NCI-H510A treated with DMSO at 0.1 percent for 48 hours (cell line): ENCODE measurements at regions not wholly inside any gene's neighbourhood (a gene's known extent, or its start where the extent isn't known, plus 50 kb on each side); places are given as distances from the start of the nearest gene placed in this dataset.
"Not testable (repeated sequence)": the region's sequence is repeated elsewhere in the genome, so short reads cannot be mapped to it uniquely, and the experiment has no call there.

ENCODE experiments used
- DNase-seq: peaks from one replicate; lab custom pipeline; 2025; lab: John Stamatoyannopoulos, UW

GRCh38 chr4:115648786-115649185 is 535.4 kb upstream of the NDST4 start:
- no peak for DNase-seq

- DNase-seq = no peak
These were observed 515.9 kb upstream of the NDST4 start for GRCh38 chr4:115629270-115629669.

DNA sequence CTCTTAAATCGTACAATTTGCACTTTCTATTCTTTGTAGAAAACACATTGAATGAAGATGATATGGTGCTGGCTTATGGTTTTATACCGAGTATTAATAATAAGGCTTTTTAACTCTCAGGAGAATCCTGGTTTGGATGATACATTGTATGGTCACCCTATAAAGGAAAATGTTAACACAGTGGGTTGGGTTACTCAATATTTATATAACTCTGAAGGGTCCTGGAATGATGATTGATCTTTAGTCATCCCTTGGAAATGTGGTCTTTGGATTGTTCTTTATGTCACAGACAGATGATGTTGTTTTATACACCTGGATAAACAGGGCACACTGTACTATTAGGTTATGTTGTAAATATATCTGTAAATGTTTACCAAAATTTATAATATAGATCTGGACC is 496.2 kb upstream of the NDST4 start:
- no peak for DNase-seq

DNA sequence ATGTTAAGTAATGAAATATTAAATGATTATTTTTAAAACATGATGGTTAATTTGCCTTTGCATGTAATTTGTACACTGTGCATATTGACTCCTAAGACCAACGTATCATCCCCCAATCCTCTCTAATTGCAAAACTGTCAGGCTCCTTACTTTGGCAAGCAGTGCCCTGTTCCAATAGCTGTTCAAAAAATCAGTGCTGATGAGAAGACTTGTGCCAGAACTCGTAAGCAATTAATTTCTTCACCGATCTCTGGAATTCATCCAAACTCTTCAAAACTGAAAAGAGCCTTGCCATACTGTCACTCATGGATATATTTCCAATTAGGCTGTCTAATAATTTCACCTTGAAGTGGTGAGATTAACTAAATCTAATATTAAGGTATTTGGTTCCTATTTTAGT is 493.9 kb upstream of the NDST4 start:
- DNase-seq = no peak

DNA sequence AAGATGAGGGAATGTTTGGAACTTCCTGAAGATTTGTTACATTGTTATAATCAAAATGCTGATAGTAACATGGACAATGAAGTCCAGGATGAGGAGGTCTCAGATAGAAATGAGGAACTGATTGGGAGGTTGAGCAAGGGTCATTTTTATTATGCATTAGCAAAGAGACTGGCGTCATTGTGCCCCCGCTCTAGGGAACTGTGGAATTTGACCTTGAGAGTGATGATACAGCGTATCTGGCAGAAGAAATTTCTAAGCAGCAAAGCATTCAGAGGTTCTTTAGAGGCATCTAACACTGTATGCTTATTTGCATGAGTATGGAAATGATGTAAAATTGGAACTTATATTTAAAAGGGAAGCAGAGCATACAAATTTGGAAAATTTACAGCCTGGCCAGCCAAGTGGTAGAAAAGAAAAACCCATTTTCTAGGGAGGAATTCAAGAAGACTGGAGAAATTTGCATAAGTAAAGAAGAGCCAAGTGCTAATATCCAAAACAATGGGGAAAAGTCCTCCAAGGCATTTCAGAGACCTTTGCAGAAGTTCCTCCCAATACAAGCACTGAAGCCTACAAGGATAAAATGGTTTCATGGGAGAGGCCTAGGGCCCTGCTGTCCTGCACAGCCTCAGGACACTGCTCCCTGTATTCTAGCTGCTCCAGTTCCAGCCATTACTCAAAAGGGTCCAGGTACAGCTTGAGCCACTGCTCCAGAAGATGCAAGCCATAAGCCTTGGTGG is 483.0 kb upstream of the NDST4 start:
- DNase-seq = no peak

- no peak for DNase-seq
These were observed 467.5 kb upstream of the NDST4 start for GRCh38 chr4:115580901-115581300.

GRCh38 chr4:115575851-115576250 is 462.4 kb upstream of the NDST4 start:
- DNase-seq = no peak

GRCh38 chr4:115562506-115562905 is 449.1 kb upstream of the NDST4 start:
- no peak for DNase-seq

GRCh38 chr4:115548123-115548522 is 434.7 kb upstream of the NDST4 start:
- DNase-seq = no peak

DNA sequence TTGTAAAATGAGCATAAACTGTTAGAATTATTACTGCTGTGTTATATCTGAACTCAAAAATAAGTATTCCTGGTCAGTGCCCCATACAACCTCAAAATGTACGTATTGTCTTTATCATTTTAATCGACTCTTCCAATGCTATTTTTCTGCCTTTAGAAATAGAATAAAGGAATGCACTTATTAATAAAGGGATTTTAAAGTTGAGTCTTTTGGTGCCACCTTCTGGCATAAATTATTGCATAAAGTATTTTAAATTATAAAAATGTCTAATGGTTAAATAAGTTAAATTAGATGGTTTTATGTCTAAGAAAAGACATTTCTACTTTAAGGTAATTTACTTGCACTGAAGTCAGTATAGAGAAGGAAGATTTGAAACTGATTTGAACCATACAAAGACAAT is 424.0 kb upstream of the NDST4 start:
- DNase-seq = no peak

GRCh38 chr4:115529126-115529525 is 415.7 kb upstream of the NDST4 start:
- no peak for DNase-seq

GRCh38 chr4:115519476-115519875 is 406.1 kb upstream of the NDST4 start:
- DNase-seq = not testable (repeated sequence)

- DNase-seq = peak; percentile 32
These were observed 402.4 kb upstream of the NDST4 start for GRCh38 chr4:115515772-115516171.

DNA sequence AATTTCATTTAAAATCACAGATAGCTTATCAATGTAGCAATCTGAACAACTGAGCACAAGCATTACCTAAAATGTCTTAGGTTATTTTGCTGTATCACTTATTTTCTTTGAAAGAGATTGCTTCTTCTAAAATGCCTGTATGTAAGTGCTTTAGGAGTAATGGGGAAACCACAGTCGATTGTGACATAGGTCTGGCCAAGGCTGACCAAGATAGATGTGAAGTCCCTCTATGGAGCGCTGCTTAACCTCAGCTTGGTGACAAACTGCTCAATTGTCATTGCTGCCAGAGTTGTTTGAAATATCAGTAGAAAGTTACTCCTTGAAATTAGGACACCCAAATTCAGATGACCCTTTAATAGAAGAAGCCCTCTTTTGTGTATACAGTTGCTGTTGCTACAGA is 401.9 kb upstream of the NDST4 start:
- DNase-seq = no peak

GRCh38 chr4:115514675-115515074 is 401.3 kb upstream of the NDST4 start:
- DNase-seq = no peak

GRCh38 chr4:115505326-115505725 is 391.9 kb upstream of the NDST4 start:
- DNase-seq = no peak

DNA sequence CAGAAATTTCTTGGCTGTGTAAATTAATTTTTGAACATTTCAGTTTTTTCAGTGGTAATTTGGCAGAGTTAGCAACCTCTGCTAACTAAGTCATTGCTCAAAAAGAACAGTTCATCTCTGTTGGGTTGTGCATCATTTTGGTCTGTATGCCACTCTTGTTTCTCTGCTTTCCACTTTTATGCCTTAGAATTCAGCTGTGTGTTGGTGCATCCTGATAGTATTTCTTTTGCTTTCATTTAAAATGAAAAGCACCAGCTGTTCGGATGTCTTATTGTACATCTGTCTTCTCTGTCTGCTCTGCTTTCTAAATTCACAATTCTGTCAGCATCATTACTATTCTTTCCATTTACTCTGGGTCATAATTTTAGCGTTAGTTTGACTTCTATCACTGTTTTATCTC is 388.2 kb upstream of the NDST4 start:
- no peak for DNase-seq

GRCh38 chr4:115493770-115494169 is 380.4 kb upstream of the NDST4 start:
- not testable (repeated sequence) for DNase-seq

GRCh38 chr4:115491686-115492085 is 378.3 kb upstream of the NDST4 start:
- DNase-seq = no peak

GRCh38 chr4:115489279-115489678 is 375.9 kb upstream of the NDST4 start:
- DNase-seq = no peak

GRCh38 chr4:115485402-115485801 is 372.0 kb upstream of the NDST4 start:
- DNase-seq = no peak

DNA sequence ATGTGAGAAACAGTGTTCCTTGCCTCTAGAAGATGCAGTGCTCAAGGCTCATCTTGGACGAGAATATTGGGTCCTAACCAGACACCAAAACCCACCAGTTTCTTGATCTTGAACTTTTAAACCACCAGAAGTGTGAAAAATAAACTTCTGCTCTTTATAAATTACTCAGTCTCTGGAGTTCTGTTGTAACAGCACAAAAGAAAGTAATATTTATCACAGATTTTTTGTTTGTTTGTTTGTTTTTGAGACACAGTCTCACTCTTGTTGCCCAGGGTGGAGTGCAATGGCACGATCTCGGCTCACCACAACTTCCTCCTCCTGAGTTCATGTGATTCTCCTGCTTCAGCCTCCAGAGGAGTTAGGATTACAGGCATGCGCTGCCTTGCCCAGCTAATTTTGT is 371.1 kb upstream of the NDST4 start:
- DNase-seq = no peak

GRCh38 chr4:115470763-115471162 is 357.3 kb upstream of the NDST4 start:
- DNase-seq = no peak

- not testable (repeated sequence) for DNase-seq
These were observed 345.9 kb upstream of the NDST4 start for GRCh38 chr4:115459301-115459700.
